UCSD-AML1 (cell line): ENCODE measurements at regions not wholly inside any gene's neighbourhood (a gene's known extent, or its start where the extent isn't known, plus 50 kb on each side); places are given as distances from the start of the nearest gene placed in this dataset.

Experiments
- DNase-seq: peaks from one replicate; lab custom pipeline; 2025; ENCODE audit not compliant: unreplicated experiment; lab: John Stamatoyannopoulos, UW

DNA sequence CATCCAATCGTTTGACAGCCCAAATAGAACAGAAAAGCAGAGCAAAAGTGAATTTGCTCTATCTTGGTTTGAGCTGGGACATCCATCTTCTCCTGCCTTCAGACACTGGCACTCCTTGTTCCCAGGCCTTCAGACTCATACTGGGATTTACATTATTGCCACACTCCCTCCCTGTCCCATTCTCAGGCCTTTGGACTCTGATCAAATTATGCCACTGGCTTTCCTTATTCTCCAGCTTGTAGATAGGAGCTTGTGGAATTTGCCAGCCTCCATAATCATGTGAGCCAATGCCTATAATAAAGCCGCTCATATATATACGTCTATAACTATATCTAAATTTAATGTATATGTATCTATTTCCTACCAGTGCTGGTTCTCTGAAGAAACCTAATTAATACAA, 568.3 kb upstream of the KIRREL3 start:
- DNase-seq = no peak

DNA sequence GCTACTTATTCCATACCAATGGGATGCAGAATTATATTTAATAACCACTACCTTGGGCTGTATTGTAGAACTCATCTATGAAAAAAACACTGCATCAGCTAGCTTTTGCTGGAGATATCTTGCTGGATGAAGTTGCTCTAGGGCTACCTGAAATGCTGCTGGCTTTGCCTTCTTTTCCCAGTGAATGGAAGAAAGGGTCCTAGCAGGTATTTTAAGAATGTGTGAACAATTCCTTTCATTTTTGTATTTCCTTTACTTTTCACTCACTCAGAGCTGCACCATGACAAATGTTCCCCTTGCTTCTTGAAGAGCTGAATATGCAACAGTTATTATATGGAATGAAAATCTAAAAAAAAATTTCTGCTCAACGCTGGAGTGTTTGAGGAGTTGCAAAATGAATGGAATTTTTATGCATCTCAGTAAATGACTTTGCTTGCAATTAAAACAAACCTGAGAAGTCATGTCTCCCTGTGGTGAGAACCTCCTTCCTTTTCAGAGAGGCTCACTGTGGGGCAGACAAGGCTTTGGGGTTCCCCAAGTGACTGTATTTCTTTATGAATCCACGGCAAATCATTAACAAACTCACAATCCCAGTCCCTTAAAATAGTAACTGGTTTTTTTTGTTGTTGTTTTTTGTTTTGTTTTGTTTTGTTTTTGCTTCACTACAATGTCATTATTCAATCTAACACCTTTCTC, 566.8 kb upstream of the KIRREL3 start:
- DNase-seq = no peak

- DNase-seq = no peak
Observed at GRCh38 chr11:127564810-127565209, 564.2 kb upstream of the KIRREL3 start.

- no peak for DNase-seq
Observed at GRCh38 chr11:127559978-127560377, 559.4 kb upstream of the KIRREL3 start.

GRCh38 chr11:127552446-127552845, 551.9 kb upstream of the KIRREL3 start:
- DNase-seq = no peak

DNA sequence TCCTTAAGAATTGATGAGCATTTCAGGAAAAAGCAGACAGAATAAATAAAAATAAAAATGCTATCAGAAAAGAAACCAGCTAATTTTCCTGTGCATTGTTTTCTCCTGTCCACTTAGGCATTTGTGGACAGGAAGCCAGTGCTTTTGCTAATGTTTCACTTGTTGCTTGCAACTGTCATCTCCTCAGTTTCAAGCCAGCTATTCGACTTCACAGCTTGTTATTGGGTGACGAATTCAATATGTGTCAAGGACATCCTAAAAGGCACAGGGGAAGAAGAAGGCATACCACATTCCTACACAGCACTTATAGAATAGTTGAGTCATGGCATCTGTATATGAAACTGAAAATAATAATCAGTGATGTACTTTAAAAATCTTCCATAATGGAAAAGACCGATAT, 530.6 kb upstream of the KIRREL3 start:
- DNase-seq = no peak

GRCh38 chr11:127528297-127528696, 527.7 kb upstream of the KIRREL3 start:
- no peak for DNase-seq

DNA sequence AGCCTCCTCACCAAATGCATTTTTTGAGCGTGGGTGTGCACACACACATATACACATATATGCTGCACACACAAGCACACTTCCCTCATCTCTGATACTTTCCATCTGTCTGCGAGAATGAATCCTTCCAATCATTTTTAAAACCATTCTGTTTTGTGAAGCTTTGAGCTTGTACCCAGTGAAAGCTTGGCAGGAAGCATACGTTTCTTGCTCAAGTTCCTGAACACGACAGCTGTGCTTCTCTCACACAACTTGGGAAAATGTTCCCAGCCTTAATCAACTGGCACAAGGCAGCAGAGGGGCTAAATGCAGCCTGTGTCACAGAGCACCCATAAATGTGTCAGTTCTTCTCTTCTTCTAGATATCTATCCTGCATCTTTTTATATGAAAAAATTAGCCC, 524.0 kb upstream of the KIRREL3 start:
- DNase-seq = no peak

GRCh38 chr11:127521413-127521812, 520.8 kb upstream of the KIRREL3 start:
- no peak for DNase-seq

DNA sequence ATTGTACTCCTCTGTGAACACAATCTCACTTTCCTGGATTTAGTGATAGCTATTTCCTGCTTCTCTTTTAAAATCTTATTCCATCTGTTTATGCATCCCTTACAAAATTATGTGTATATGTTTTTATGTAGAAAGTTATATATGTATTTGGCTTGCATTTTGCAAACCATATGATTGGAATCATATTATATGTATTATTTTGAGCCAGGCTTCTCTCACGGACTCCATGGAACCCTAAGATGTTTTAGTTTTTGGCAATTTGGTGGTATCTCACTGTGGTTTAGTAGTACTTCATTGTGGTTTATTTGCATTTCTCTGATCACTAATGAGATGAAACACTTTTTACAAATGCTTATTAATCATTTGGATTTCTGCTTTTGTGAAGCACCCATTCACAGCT, 507.3 kb upstream of the KIRREL3 start:
- no peak for DNase-seq

DNA sequence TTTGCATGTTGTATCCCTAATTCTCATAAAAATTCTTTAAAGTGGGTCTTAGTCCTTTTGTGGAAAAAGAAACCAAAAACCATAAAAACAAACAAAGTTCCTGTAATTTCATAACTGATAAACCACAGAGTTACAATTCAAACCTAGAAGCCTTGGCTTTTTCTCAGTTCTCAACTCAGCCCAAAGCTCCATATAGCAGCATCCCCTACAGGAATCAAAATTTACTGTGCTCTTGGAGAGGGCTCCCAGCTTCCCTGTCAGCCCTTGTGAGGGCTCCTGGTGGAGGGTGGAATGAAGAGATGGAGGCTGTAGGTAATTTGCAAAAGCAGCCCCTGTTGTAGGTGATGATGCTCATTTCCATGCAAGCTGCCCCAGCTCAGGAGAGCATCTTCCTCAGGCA, 506.1 kb upstream of the KIRREL3 start:
- no peak for DNase-seq

GRCh38 chr11:127506126-127506525, 505.6 kb upstream of the KIRREL3 start:
- no peak for DNase-seq

DNA sequence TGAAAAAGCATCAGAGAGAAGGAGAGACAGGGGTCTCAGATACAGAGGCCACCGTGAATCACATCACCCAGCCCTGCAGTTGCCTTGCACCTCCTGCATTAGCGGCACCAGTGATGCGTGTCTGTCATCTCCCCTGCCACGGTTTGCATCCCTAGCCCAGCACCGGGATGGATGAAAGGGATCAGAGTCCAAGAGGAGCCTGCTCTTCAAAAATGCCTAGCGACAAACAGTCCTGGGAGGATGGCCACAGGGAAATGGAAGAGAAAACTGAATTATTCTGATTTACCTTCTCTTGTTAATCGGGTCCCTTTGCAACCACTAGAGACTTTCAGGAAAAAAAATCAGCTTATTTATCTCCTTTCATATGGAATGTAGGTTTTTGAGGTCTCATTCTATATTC, 495.6 kb upstream of the KIRREL3 start:
- no peak for DNase-seq

DNA sequence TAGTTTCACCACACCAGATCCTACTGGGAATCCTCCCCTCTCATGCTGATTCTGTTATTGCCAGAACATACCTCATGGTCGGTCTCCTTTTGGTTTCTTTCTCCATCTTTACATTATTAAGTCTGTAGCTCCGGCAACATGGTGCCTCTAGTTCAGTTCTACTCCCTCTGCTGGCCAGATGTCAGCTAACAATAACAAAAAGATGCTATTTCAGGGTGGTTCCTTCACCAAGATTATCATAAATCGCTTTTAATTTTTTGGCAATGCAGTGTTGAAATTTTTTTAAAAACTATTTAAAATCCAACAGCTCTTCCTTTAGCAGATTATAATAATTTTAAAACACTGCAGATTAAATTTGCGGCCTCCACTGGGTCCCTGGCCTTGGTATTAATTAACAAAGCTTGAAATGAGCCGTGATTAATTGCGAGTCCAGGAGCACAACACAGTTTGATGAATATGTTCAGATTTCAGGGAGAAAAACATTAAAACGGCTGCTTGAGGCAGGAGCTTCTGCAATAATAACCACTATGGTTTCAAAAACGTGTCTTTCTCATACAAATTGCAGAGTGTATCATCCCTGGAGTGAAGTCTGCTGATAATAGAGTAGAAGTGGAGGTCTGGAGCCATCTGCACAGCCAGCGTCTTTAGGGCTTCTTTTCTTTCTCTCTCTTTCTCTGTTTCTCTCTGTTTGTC, 492.9 kb upstream of the KIRREL3 start:
- no peak for DNase-seq

DNA sequence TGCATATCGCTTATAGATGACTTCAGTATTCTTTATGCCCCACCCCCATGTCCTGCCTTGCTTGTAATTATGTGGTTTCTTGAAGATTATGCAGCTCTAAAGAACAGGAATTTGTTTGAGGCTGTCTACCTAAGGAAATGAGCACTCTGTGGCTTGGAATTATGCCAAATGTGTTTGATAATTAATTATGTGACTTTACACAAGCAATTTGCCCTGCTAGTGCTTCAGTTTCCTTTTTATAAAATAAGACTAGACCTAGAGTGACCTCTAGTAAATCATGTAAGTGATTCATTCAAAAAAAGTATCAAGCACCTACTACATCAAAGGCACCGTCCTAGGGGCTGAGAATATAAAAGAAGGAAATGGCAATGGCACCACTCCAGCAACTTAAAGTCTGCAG, 491.5 kb upstream of the KIRREL3 start:
- no peak for DNase-seq

DNA sequence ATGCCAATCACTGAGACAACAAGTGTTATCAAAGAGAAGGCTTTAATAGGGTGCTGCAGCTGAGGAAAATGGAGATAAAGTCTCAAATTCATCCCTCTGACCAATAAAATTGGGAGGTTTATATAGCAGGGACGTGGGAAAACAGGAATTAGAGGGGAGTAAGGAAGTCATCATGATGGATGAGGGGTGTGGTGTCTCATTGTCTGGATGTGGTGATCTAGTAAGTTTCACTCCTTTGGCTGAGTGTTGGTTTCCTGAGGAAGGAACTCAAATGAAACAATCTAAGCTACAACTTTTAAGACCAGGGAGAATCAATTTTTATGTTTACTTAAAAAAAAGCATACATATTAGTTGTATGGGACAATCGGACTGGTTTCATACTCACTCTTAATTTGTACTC, 491.0 kb upstream of the KIRREL3 start:
- DNase-seq = no peak

DNA sequence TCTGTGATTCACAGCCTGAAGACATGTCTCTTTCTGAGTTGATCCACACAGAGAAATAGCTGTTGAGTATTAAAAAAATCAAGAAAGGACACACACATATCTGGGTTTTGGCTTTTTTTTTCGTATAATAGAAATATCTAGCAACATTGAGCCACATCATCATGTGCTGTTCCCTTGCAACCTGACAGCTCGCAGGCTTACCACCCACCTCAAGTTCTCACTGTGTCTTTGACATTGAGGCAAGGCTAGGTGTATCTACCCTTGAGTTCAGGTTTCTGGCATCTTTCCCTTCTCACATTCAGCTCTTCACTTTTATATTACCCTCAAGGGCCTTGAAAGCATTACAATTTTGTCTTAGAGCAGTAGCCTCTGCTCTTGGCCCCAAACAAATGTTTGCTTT, 490.3 kb upstream of the KIRREL3 start:
- DNase-seq = no peak

DNA sequence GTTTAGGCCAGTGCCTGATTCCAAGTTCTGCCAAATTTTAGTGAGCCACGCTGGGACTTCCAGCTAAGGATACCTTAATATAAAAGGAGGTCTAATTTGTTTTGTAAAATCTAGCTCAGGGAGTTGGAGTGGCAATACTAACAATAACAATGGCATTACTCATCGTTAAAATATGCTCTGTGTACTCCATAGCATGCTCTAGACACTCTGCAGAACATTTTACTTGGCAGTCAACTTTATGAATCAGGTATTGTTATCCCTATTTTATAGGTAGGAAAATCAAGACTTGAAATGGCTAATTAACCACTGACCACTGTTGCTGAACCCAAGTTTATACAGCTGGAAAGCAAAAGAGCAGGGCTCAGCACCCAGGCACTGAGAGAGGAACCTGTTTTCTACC, 485.0 kb upstream of the KIRREL3 start:
- DNase-seq = no peak

DNA sequence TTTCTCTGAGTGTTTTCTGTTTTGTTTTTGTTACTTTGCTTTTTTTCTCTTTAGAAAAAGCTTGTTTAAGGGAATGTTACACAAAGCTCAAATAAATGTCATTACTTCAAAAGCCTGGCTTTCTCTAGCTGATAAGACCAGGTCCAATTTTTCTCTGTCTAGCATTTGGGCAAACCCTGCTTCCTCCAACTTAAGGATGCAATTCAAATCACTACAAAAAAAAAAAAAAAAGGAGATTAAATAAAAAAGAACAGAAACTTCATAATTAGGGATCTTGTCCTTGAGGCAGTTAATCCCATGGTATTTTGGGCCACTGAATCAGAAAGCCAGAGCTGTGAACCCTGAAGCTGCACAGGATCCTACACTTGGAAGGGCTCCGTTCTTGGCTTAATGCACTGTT, 480.8 kb upstream of the KIRREL3 start:
- DNase-seq = no peak

DNA sequence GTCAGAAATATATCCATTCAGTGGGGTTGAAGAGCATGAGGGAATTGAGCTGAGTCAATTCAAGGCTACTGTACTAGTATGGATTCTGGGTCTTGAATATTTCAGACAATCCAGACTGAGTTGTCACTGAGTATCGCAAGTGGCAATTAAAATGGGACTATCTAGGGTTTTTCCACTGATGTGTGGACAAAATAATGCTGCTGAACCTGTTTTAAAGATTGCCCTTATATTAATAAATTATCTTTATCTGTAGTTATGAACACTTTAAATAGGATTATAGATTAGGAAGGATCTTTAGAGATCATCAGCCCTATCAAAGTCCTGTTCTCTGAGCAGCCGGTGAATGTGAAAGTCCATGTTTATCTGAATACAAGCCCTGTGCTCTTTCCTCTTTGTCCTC, 478.3 kb upstream of the KIRREL3 start:
- no peak for DNase-seq

- DNase-seq = no peak
Observed at GRCh38 chr11:127474766-127475165, 474.2 kb upstream of the KIRREL3 start.

- no peak for DNase-seq
Observed at GRCh38 chr11:127472505-127472904, 471.9 kb upstream of the KIRREL3 start.

DNA sequence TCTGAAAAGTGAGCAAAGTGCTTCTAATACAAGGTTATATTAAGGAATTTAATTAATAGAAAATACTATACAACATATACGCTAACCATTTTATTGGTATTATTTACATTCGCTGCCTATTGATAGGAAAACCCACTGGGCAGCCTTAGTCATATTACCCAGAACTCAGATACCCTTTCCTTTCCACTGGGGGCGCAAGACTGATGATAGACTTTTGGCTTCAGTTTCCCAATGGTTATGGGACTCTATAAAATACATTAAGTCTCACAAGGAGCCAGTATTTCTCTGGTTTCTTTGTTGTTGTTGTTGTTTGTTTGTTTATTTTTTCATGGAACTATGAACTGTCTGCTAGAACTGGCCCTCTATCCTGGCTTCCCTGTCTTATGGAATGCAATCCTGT, 471.1 kb upstream of the KIRREL3 start:
- no peak for DNase-seq
